ENCODE measurements at regions not wholly inside any gene's neighbourhood (a gene's known extent, or its start where the extent isn't known, plus 50 kb on each side); places are given as distances from the start of the nearest gene placed in this dataset.

DNA sequence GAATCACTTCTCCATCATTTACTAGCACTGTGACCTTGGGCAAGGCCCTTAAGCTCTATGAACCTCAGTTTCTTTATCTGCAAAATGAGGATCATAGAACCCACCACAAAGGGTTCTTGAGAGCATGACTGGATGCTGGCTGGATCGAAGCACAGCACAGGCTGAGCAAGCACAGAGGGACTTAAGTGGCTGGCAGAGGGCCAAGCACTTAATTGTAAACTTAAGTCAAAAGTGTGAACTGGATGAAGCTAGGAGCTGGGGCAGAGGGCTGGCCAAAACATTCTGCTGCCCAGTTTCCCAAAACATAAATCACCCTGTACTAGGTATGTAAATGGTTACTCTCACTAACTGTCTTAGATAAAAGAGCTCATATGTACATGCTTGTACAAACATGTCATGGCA lies 112.3 kb upstream of the WWC1 start:
- 6 to 31% methylated on average over 1 of the region's 1 CpG for WGBS, 2 donors
- TF ChIP-seq, protein P1, sequence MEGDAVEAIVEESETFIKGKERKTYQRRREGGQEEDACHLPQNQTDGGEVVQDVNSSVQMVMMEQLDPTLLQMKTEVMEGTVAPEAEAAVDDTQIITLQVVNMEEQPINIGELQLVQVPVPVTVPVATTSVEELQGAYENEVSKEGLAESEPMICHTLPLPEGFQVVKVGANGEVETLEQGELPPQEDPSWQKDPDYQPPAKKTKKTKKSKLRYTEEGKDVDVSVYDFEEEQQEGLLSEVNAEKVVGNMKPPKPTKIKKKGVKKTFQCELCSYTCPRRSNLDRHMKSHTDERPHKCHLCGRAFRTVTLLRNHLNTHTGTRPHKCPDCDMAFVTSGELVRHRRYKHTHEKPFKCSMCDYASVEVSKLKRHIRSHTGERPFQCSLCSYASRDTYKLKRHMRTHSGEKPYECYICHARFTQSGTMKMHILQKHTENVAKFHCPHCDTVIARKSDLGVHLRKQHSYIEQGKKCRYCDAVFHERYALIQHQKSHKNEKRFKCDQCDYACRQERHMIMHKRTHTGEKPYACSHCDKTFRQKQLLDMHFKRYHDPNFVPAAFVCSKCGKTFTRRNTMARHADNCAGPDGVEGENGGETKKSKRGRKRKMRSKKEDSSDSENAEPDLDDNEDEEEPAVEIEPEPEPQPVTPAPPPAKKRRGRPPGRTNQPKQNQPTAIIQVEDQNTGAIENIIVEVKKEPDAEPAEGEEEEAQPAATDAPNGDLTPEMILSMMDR (IDR thresholded peaks at IDR 0.05), result no peak
- no peak for TF ChIP-seq POLR2A (IDR thresholded peaks at IDR 0.05)
- H3K27ac ChIP-seq, result no peak overlapping the region
- no peaks in the 10 kb centered on the region for H3K27me3 ChIP-seq
- H3K4me3 ChIP-seq (replicated peaks in 1 of 3), result no peak overlapping the region
- H3K9me3 ChIP-seq, result no peaks in the 10 kb centered on the region
- peaks cover 0 to 13% of the 10 kb centered on the region in 2 donors for H3K4me1 ChIP-seq
- no peaks in the 10 kb centered on the region for H3K36me3 ChIP-seq
- DNase-seq, result peak; percentile 78 to 79
- intact Hi-C loops (cut with DNase I), result no loop called here

DNA sequence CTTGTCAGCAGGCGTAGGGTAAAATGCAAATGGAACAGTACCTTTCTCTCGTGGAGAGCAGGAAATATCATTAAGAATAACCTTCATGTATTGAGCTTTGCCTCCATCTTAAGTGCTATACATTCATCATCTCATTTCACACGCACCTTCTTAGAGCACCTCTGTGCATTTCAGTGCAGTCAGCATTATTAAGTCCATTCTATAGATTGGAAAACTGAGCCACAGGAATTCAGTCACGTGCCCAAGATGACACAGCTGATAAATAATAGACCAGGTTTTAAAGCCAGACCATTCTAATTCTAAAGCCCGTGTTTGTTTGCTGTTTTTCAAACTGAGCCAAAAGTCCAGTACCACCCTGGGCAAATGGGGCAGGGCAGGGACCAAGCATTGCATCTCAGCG lies 109.2 kb upstream of the WWC1 start:
- Histone ChIP-seq H3K9me3 (no peaks in the 10 kb centered on the region), H3K4me3 (replicated peaks in 1 of 3) (no peak overlapping the region), H3K27me3 (no peaks in the 10 kb centered on the region), H3K36me3 (no peaks in the 10 kb centered on the region), H3K4me1 (peaks cover 0 to 8% of the 10 kb centered on the region in 2 donors), H3K27ac (no peak overlapping the region)
- TF ChIP-seq POLR2A (IDR thresholded peaks at IDR 0.05), result no peak
- TF ChIP-seq, protein P1 (IDR thresholded peaks at IDR 0.05), result no peak
- intact Hi-C loops (cut with DNase I), result no loop called here
- DNase-seq, result no peak
- 91 to 95% methylated on average over 6 of the region's 6 CpGs for WGBS, 2 donors

DNA sequence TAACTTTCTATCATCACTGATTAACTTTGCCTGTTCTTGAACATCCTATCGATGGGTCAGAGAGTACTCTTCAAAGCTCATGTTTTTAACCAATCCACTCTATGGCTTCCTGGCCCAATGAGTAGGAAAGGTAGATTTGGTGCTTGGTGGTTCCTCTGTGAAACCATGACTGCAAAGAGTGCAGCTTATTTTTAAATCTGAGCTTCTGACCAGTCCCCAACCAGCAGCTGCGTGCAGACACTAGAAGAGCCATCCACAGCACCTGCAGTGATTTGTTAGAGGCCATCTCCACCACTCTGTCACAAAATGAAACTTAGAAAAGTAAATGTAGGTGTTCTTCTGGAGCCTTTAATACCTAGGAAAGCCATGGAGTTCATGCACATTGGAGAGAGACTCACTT lies 107.3 kb upstream of the WWC1 start:
- intact Hi-C loops (cut with DNase I), result no loop called here

DNA sequence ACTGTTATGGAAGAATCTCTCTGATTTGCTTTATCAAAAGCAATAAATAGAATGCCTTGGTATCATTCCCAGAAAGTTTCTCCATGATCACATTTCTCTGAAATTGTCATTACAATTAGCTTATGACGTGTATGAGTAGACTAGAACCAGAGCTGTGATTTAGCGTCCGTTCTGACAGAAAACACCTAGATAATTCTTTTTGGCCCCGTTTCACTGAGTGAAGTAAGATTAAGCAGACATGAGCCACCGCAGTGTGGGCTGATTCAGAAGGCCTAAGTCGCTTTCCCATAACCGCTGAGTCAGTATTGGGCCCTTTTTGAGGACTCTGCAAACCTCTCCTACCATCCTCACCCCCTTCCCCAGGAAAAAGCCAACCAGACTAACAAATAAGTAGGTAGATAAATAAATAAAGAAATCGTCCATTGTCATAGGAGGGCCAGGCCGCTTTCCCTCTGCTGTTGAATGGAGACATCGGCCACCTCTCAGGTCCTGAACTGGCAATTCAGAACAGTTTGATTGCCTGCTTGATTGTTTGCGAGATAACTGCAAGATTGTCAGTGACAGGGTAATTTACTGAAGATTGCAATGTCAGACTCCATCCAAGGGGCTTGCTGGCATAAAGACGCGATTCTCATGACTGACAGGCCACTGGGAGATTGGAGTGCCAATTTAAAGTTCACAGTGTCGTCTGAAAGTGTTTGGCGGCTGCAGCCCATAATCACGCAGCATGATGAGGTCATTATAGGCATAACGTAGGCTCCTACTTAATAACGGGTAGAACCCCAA lies 105.0 kb upstream of the WWC1 start:
- H3K9me3 ChIP-seq, result no peaks in the 10 kb centered on the region
- DNase-seq, result no peak
- H3K27me3 ChIP-seq, result no peaks in the 10 kb centered on the region
- H3K36me3 ChIP-seq, result no peaks in the 10 kb centered on the region
- TF ChIP-seq POLR2A (IDR thresholded peaks at IDR 0.05), result no peak
- TF ChIP-seq, protein P1 (IDR thresholded peaks at IDR 0.05), result no peak
- no peak overlapping the region for H3K4me3 ChIP-seq (replicated peaks in 1 of 3)
- 85 to 87% methylated on average over 18 of the region's 18 CpGs for WGBS, 2 donors
- intact Hi-C loops (cut with DNase I), result no loop called here
- no peak overlapping the region for H3K27ac ChIP-seq
- H3K4me1 ChIP-seq, result peaks cover 0 to 6% of the 10 kb centered on the region in 2 donors

More for the DNA sequence above, 107.3 kb upstream of the WWC1 start:
- Histone ChIP-seq H3K36me3 (no peaks in the 10 kb centered on the region), H3K27me3 (no peaks in the 10 kb centered on the region), H3K4me3 (replicated peaks in 1 of 3) (no peak overlapping the region), H3K4me1 (peaks cover 0 to 11% of the 10 kb centered on the region in 2 donors), H3K9me3 (no peaks in the 10 kb centered on the region), H3K27ac (no peak overlapping the region)
- DNase-seq, result no peak
- TF ChIP-seq, protein P1 (IDR thresholded peaks at IDR 0.05), result no peak
- no peak for TF ChIP-seq POLR2A (IDR thresholded peaks at IDR 0.05)
- WGBS, 2 donors, result 75 to 76% methylated on average over 2 of the region's 2 CpGs

DNA sequence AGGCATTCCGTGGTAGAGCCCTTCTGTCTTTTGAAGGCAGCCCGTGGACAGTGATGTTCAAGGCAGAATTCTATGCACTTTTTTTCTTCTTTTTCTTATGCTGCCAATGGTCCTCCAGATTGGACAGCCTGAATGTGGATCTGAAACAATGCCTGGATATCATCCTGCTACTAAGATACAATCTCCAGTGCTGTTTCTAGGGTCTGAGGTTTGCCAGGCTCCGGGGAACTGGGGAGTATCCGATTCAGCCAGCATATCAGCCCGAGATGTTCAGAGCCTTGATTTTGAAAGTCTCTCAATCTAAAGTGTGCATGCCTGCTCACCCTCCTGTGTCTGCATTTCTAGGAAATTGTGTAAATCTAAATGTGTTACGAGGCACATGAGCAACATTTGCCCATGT lies 103.8 kb upstream of the WWC1 start:
- no peak for DNase-seq
- Histone ChIP-seq H3K4me3 (replicated peaks in 1 of 3) (no peak overlapping the region), H3K36me3 (no peaks in the 10 kb centered on the region), H3K4me1 (peaks cover 0 to 7% of the 10 kb centered on the region in 2 donors), H3K27ac (peak overlapping the region in 1 of 3 donors; percentile 6), H3K27me3 (no peaks in the 10 kb centered on the region), H3K9me3 (no peaks in the 10 kb centered on the region)
- TF ChIP-seq, protein P1 (IDR thresholded peaks at IDR 0.05), result no peak
- TF ChIP-seq POLR2A (IDR thresholded peaks at IDR 0.05), result no peak
- intact Hi-C loops (cut with DNase I), result no loop called here
- WGBS, 2 donors, result 38 to 40% methylated on average over 6 of the region's 6 CpGs

All from thyroid gland (tissue), 4 donors.